ENCODE measurements at regions not wholly inside any gene's neighbourhood (a gene's known extent, or its start where the extent isn't known, plus 50 kb on each side); places are given as distances from the start of the nearest gene placed in this dataset.

GRCh38 chr2:16218161-16218560 lies 277.8 kb downstream of the MYCN start:
- TF ChIP-seq POLR2AphosphoS5 (IDR thresholded peaks at IDR 0.05; ENCODE audit: low read depth, low read length), result no peak
- no peak for TF ChIP-seq CTCF (IDR thresholded peaks at IDR 0.05; ENCODE audit: control extremely low read depth in 1 of 3, insufficient read depth in 1 of 3, low read depth in 1 of 3, low read length in 3 of 3)
- TF ChIP-seq HDAC2 (IDR thresholded peaks at IDR 0.05; ENCODE audit: borderline replicate concordance in 1 of 2, low read depth in 2 of 2, low read length in 2 of 2), result no peak
- no peak for TF ChIP-seq KDM4A (IDR thresholded peaks at IDR 0.05; ENCODE audit: low read depth, low read length, severe bottlenecking)
- no peak for TF ChIP-seq CBX8 (IDR thresholded peaks at IDR 0.05; ENCODE audit: borderline replicate concordance, low read depth, low read length)
- no peak for TF ChIP-seq TBP (IDR thresholded peaks at IDR 0.05; ENCODE audit: low read depth, low read length)
- TF ChIP-seq JUND (IDR thresholded peaks at IDR 0.05; ENCODE audit: low read length), result no peak
- TF ChIP-seq RBBP5 (IDR thresholded peaks at IDR 0.05; ENCODE audit: borderline replicate concordance, low read depth, low read length), result no peak
- TF ChIP-seq EGR1 (IDR thresholded peaks at IDR 0.05; ENCODE audit: borderline replicate concordance, low read depth, low read length), result no peak
- no peak for TF ChIP-seq POLR2A (IDR thresholded peaks at IDR 0.05; ENCODE audit: control extremely low read depth in 1 of 2, low read depth in 2 of 2, low read length in 2 of 2)

Measured in H1 (cell line).